ENCODE measurements at regions not wholly inside any gene's neighbourhood (a gene's known extent, or its start where the extent isn't known, plus 50 kb on each side); places are given as distances from the start of the nearest gene placed in this dataset.

DNA sequence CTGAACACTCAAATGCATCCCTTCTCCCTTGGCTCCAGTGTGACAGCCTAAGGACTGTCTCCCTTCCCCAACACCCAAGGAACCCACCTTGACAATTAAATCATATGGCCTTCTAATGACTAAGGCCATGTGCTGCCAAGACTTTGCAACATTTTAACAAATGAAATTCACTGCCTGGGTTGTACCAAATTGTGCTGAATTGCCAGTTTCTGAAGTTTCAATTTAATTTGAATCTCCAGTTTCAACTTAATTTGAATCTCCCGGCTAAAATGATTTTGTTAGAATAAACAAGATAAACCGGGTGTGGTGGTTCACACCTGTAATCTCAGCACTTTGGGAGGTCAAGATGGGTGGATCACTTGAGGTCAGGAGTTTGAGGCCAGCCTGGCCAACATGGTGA, 72.4 kb upstream of the RAP2B start:
- no peak for TF ChIP-seq TEAD4 (IDR thresholded peaks at IDR 0.05)
- TF ChIP-seq YY1 (IDR thresholded peaks at IDR 0.05; ENCODE audit: low read depth), result no peak
- TF ChIP-seq NFIC (IDR thresholded peaks at IDR 0.05), result no peak

DNA sequence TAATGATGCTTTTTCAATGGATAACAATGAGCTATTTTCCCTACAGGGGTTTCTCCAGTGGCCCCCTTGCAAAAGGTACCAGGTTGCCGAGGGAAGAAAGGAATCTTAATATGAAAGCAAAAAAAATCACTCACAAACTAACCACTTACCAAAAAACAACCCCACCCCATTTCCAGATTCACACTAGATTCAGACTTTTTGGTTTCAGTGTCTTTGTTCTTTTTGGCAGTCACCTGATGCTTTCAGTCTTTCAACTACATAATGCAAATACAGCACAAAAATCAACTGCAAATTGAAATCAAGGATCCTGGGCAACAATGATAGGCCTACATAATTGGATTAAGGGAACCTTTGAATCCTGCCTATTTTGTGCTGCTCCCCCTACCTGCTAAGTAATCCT, 71.1 kb upstream of the RAP2B start:
- TF ChIP-seq NFIC (IDR thresholded peaks at IDR 0.05), result no peak
- TF ChIP-seq, protein P1, sequence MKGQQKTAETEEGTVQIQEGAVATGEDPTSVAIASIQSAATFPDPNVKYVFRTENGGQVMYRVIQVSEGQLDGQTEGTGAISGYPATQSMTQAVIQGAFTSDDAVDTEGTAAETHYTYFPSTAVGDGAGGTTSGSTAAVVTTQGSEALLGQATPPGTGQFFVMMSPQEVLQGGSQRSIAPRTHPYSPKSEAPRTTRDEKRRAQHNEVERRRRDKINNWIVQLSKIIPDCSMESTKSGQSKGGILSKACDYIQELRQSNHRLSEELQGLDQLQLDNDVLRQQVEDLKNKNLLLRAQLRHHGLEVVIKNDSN (IDR thresholded peaks at IDR 0.05), result no peak
- TF ChIP-seq, protein P2, sequence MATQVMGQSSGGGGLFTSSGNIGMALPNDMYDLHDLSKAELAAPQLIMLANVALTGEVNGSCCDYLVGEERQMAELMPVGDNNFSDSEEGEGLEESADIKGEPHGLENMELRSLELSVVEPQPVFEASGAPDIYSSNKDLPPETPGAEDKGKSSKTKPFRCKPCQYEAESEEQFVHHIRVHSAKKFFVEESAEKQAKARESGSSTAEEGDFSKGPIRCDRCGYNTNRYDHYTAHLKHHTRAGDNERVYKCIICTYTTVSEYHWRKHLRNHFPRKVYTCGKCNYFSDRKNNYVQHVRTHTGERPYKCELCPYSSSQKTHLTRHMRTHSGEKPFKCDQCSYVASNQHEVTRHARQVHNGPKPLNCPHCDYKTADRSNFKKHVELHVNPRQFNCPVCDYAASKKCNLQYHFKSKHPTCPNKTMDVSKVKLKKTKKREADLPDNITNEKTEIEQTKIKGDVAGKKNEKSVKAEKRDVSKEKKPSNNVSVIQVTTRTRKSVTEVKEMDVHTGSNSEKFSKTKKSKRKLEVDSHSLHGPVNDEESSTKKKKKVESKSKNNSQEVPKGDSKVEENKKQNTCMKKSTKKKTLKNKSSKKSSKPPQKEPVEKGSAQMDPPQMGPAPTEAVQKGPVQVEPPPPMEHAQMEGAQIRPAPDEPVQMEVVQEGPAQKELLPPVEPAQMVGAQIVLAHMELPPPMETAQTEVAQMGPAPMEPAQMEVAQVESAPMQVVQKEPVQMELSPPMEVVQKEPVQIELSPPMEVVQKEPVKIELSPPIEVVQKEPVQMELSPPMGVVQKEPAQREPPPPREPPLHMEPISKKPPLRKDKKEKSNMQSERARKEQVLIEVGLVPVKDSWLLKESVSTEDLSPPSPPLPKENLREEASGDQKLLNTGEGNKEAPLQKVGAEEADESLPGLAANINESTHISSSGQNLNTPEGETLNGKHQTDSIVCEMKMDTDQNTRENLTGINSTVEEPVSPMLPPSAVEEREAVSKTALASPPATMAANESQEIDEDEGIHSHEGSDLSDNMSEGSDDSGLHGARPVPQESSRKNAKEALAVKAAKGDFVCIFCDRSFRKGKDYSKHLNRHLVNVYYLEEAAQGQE (IDR thresholded peaks at IDR 0.05; ENCODE audit: low read depth), result no peak

- no peak for TF ChIP-seq NFIC (IDR thresholded peaks at IDR 0.05)
- TF ChIP-seq YY1 (IDR thresholded peaks at IDR 0.05; ENCODE audit: low read depth), result no peak
- no peak for TF ChIP-seq FOXM1 (IDR thresholded peaks at IDR 0.05; ENCODE audit: borderline replicate concordance, low read depth)
- no peak for TF ChIP-seq TCF12 (IDR thresholded peaks at IDR 0.05; ENCODE audit: low read depth)
- no peak for TF ChIP-seq RAD21 (IDR thresholded peaks at IDR 0.05; ENCODE audit: low read depth)
- TF ChIP-seq TEAD4 (IDR thresholded peaks at IDR 0.05), result no peak
- TF ChIP-seq CEBPB (IDR thresholded peaks at IDR 0.05), result no peak
- no peak for TF ChIP-seq ZBTB7A (IDR thresholded peaks at IDR 0.05; ENCODE audit: low read depth)
- no peak for TF ChIP-seq CREB1 (IDR thresholded peaks at IDR 0.05; ENCODE audit: low read depth)
- TF ChIP-seq, protein P2 (IDR thresholded peaks at IDR 0.05; ENCODE audit: low read depth), result no peak
- TF ChIP-seq EP300 (IDR thresholded peaks at IDR 0.05; ENCODE audit: borderline replicate concordance), result no peak
Measured at GRCh38 chr3:153093629-153094028, 68.4 kb upstream of the RAP2B start.

- no peak for TF ChIP-seq TCF12 (IDR thresholded peaks at IDR 0.05; ENCODE audit: low read depth)
- no peak for TF ChIP-seq CEBPB (IDR thresholded peaks at IDR 0.05)
- no peak for TF ChIP-seq CREB1 (IDR thresholded peaks at IDR 0.05; ENCODE audit: low read depth)
- TF ChIP-seq EGR1 (IDR thresholded peaks at IDR 0.05), result no peak
- TF ChIP-seq ZBTB7A (IDR thresholded peaks at IDR 0.05; ENCODE audit: low read depth), result no peak
- no peak for TF ChIP-seq FOXM1 (IDR thresholded peaks at IDR 0.05; ENCODE audit: borderline replicate concordance, low read depth)
- no peak for TF ChIP-seq EP300 (IDR thresholded peaks at IDR 0.05; ENCODE audit: borderline replicate concordance)
Measured at GRCh38 chr3:153094386-153094785, 67.6 kb upstream of the RAP2B start.

DNA sequence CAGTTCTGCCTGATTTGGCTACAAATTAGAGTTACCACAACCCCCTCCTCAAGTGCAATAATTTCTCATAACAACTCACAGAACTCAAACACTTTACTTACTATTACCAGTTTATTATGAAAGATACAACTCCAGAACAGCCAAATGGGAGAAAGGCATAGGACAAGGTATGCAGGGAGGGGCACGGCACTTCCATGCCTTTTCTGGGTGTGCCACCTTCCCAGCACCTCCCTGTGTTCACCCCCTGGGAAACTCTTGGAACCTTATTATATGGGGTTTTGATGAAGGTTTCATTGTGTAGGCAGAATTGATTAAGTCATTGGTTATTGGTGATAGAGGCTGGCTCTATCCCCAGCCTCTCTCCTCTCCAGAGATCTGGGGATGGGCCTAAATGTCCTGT, 66.6 kb upstream of the RAP2B start:
- TF ChIP-seq TEAD4 (IDR thresholded peaks at IDR 0.05) (no peak), TAF1 (IDR thresholded peaks at IDR 0.05; ENCODE audit: low read depth) (no peak), EGR1 (IDR thresholded peaks at IDR 0.05) (no peak), RAD21 (IDR thresholded peaks at IDR 0.05; ENCODE audit: low read depth) (no peak), NFIC (IDR thresholded peaks at IDR 0.05) (no peak), ZBTB7A (IDR thresholded peaks at IDR 0.05; ENCODE audit: low read depth) (no peak), CEBPB (IDR thresholded peaks at IDR 0.05) (no peak), CREB1 (IDR thresholded peaks at IDR 0.05; ENCODE audit: low read depth) (no peak), FOXM1 (IDR thresholded peaks at IDR 0.05; ENCODE audit: borderline replicate concordance, low read depth) (no peak), YY1 (IDR thresholded peaks at IDR 0.05; ENCODE audit: low read depth) (no peak)
- TF ChIP-seq, protein P1 (IDR thresholded peaks at IDR 0.05), result no peak
- TF ChIP-seq, protein P2 (IDR thresholded peaks at IDR 0.05; ENCODE audit: low read depth), result no peak
- TF ChIP-seq, protein P3, sequence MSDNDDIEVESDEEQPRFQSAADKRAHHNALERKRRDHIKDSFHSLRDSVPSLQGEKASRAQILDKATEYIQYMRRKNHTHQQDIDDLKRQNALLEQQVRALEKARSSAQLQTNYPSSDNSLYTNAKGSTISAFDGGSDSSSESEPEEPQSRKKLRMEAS (IDR thresholded peaks at IDR 0.05), result no peak

- TF ChIP-seq CEBPB (IDR thresholded peaks at IDR 0.05) (no peak), NFIC (IDR thresholded peaks at IDR 0.05) (no peak)
Measured at GRCh38 chr3:153096731-153097131, 65.3 kb upstream of the RAP2B start.

Measured in Ishikawa (cell line).